ENCODE measurements at regions not wholly inside any gene's neighbourhood (a gene's known extent, or its start where the extent isn't known, plus 50 kb on each side); places are given as distances from the start of the nearest gene placed in this dataset.

- peak; percentile 83 for TF ChIP-seq CTCF (IDR thresholded peaks at IDR 0.05; ENCODE audit: low read length)
- TF ChIP-seq EZH2 (optimal IDR thresholded peaks at IDR 0.05; ENCODE audit: low read depth, low read length): no peak
- TF ChIP-seq EZH2phosphoT487 (IDR thresholded peaks at IDR 0.05; ENCODE audit: low read length): no peak
Measured at GRCh38 chr16:48687421-48688038, 77.5 kb upstream of the N4BP1 start.
